Thyroid gland (tissue), 4 donors: ENCODE measurements at regions not wholly inside any gene's neighbourhood (a gene's known extent, or its start where the extent isn't known, plus 50 kb on each side); places are given as distances from the start of the nearest gene placed in this dataset.
A peak's percentile ranks its signal among the peaks of the same experiment; 100 is the strongest.

Source experiments
- DNase-seq, 2 donors: peaks; one replicate each; pipeline ENCODE4 v3.0.0-alpha.2; 2019
- H3K27ac ChIP-seq, 3 donors: fragments of 200-600 bp; sonication (generic); 1 replicate in 2 of 3; 2 replicates in 1 of 3; pipeline ENCODE4 v1.5.1; 2016 to 2019; ENCODE audit warnings: mild to moderate bottlenecking in 1 of 3, moderate library complexity in 1 of 3
- H3K27me3 ChIP-seq: fragments of 200-600 bp; sonication (generic); one replicate; pipeline ENCODE4 v1.5.1; 2019
- H3K36me3 ChIP-seq, 2 donors: fragments of 200-600 bp; sonication (generic); one replicate each; pipeline ENCODE4 v1.5.1; 2016 to 2019
- H3K4me1 ChIP-seq, 2 donors: fragments of 200-600 bp; sonication (generic); one replicate each; pipeline ENCODE4 v1.5.1; 2017 to 2019
- H3K4me3 ChIP-seq, 3 donors: fragments of 200-600 bp; sonication (generic); replicated peaks in 1 of 3; 1 replicate in 2 of 3; 2 replicates in 1 of 3; pipeline ENCODE4 v1.5.1; 2016; ENCODE audit warnings: mild to moderate bottlenecking in 1 of 3
- H3K9me3 ChIP-seq: fragments of 200-600 bp; sonication (generic); one replicate; pipeline ENCODE4 v1.5.1; 2017
- CTCF ChIP-seq, 6 experiments: fragments of 200-600 bp in 3 of 6; fragments of 450-650 bp in 3 of 6; sonication (generic) in 3 of 6; IDR thresholded peaks; one replicate each; pipeline ENCODE4 v1.5.1; 2016 to 2019; ENCODE audit warnings: antibody characterized with exemption in 6 of 6, mild to moderate bottlenecking in 2 of 6, inconsistent platforms in 1 of 6, moderate library complexity in 1 of 6
- POLR2A ChIP-seq, 2 donors: fragments of 450-650 bp; IDR thresholded peaks; one replicate each; pipeline ENCODE4 v1.6.1; 2017; ENCODE audit warnings: antibody characterized with exemption in 2 of 2, mild to moderate bottlenecking in 2 of 2, moderate library complexity in 1 of 2
- WGBS, 2 donors: methylation state at CpG; one replicate each; pipeline ENCODE4 v1.1.5; 2017; 5-methylcytosine and 5-hydroxymethylcytosine counted together
- intact Hi-C: fragments of 100-400 bp; cut with DNase I; formaldehyde crosslinking; loops from one replicate; pipeline ENCODE4 v1.15.1; 2023

DNA sequence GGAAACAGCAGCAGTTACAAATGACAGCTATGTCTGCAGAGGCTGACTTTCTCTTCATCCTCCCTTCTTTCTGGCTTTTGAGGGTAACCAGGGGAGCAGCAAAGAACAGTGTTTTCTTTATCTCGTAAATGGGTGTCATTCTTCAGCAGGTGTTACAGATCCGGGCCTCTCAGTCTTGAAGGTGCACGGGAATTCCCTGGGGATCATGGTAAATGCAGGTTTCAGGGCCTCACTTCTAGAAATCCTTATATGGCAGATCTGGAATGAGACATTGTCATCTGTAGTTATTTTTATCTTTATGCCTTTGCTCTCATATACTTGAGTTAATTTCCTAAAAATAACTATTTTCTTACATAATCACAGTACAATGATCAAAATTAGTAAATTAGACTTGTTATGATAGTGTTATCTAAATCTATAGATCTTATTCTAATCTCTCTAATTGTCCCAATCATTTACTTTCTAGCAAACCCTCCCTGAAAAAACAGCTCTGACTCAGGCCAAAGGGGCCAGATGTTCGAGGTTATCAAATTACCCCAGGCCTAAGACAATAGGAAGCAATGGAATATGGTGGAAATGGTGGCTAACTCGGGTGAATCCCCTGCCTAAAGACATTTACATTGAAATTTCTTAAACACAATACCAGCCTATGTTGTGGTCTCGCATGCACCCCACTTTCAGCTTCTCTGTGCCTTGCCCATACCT is 145.0 kb downstream of the CAND1 start:
- 75 to 81% methylated on average over 6 of the region's 6 CpGs for WGBS, 2 donors
- TF ChIP-seq CTCF (IDR thresholded peaks at IDR 0.05), result no peak
- no peak for TF ChIP-seq POLR2A (IDR thresholded peaks at IDR 0.05)
- no peaks in the 10 kb centered on the region for H3K9me3 ChIP-seq
- no peak for DNase-seq
- no peaks in the 10 kb centered on the region for H3K4me1 ChIP-seq
- no peaks in the 10 kb centered on the region for H3K27me3 ChIP-seq
- no peaks in the 10 kb centered on the region for H3K36me3 ChIP-seq
- no peak overlapping the region for H3K27ac ChIP-seq
- no peak overlapping the region for H3K4me3 ChIP-seq
- intact Hi-C loops, result no loop called here

- H3K36me3 ChIP-seq, result no peaks in the 10 kb centered on the region
- peak; percentile 27 to 30 for DNase-seq
- no peaks in the 10 kb centered on the region for H3K27me3 ChIP-seq
- TF ChIP-seq CTCF (IDR thresholded peaks at IDR 0.05), result peak in 3 of 6 experiments; percentile 32 to 48 (median 46)
- no peak for TF ChIP-seq POLR2A (IDR thresholded peaks at IDR 0.05)
- H3K9me3 ChIP-seq, result no peaks in the 10 kb centered on the region
- 36 to 44% methylated on average over 4 of the region's 4 CpGs for WGBS, 2 donors
- intact Hi-C loops, result no loop called here
- H3K4me3 ChIP-seq, result no peak overlapping the region
- H3K4me1 ChIP-seq, result no peaks in the 10 kb centered on the region
- no peak overlapping the region for H3K27ac ChIP-seq
Measured at GRCh38 chr12:67415473-67415872, 146.3 kb downstream of the CAND1 start.

DNA sequence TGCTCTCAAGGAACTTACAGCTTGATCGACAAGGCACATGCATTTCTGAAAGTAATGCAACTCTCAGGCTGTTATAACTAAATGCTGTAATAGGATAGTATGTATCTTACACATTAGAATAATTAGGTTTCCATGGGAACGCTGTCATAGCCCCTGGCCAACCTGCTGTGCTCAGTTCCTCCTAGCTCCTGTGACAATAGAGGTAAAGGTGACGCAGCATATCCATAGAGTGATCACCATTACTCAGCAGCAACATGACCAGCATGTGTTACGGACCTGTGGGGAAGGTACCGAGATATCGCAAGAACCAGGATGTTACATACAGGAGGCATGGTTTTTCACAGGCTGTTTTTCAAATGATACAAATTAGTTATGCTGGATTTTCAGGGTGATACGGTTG is 150.7 kb downstream of the CAND1 start:
- DNase-seq, result no peak
- Histone ChIP-seq H3K27me3 (no peaks in the 10 kb centered on the region), H3K27ac (no peak overlapping the region), H3K9me3 (no peaks in the 10 kb centered on the region), H3K36me3 (no peaks in the 10 kb centered on the region), H3K4me3 (no peak overlapping the region), H3K4me1 (no peaks in the 10 kb centered on the region)
- intact Hi-C loops, result no loop called here
- no peak for TF ChIP-seq POLR2A (IDR thresholded peaks at IDR 0.05)
- TF ChIP-seq CTCF (IDR thresholded peaks at IDR 0.05), result no peak
- WGBS, 2 donors, result 88 to 97% methylated on average over 7 of the region's 7 CpGs

DNA sequence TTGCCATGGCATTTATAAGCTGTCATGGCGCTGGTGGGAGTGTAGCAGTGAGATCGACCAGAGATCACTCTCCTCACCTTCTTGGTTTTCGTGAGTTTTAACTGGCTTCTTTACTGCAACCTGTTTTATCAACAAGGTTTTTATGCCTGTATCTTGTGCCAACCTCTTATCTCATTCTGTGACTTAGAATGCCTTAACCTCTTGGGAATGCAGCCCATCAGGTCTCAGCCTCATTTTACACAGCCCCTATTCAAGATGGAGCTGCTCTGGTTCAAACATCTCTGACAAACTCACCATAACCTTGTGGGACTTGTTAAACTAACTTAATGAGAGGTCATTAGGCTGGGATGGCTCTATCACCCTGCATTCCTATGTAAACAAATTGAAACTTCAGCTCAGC is 151.3 kb downstream of the CAND1 start:
- peaks cover 0 to 4% of the 10 kb centered on the region in 2 donors for H3K4me1 ChIP-seq
- no peaks in the 10 kb centered on the region for H3K36me3 ChIP-seq
- 86 to 97% methylated on average over 3 of the region's 3 CpGs for WGBS, 2 donors
- intact Hi-C loops, result no loop called here
- TF ChIP-seq CTCF (IDR thresholded peaks at IDR 0.05) (no peak), POLR2A (IDR thresholded peaks at IDR 0.05) (no peak)
- H3K4me3 ChIP-seq, result no peak overlapping the region
- no peaks in the 10 kb centered on the region for H3K27me3 ChIP-seq
- no peak overlapping the region for H3K27ac ChIP-seq
- no peak for DNase-seq
- H3K9me3 ChIP-seq, result no peaks in the 10 kb centered on the region

- Histone ChIP-seq H3K4me1 (peaks cover 12 to 17% of the 10 kb centered on the region in 2 donors), H3K27me3 (no peaks in the 10 kb centered on the region), H3K36me3 (no peaks in the 10 kb centered on the region), H3K9me3 (no peaks in the 10 kb centered on the region), H3K27ac (no peak overlapping the region), H3K4me3 (no peak overlapping the region)
- WGBS, 2 donors, result 93 to 96% methylated on average over 3 of the region's 3 CpGs
- no peak for TF ChIP-seq CTCF (IDR thresholded peaks at IDR 0.05)
- no peak for TF ChIP-seq POLR2A (IDR thresholded peaks at IDR 0.05)
- intact Hi-C loops, result no loop called here
- no peak for DNase-seq
Measured at GRCh38 chr12:67422081-67422480, 152.9 kb downstream of the CAND1 start.
